ENCODE measurements at regions not wholly inside any gene's neighbourhood (a gene's known extent, or its start where the extent isn't known, plus 50 kb on each side); places are given as distances from the start of the nearest gene placed in this dataset.

- H3K27me3 Mint-ChIP-seq (ENCODE audit: unreplicated experiment): no peaks in the 10 kb centered on the region
- H3K4me3 Mint-ChIP-seq (ENCODE audit: unreplicated experiment): no peak overlapping the region
- no peaks in the 10 kb centered on the region for H3K9me3 Mint-ChIP-seq (ENCODE audit: unreplicated experiment)
- no peaks in the 10 kb centered on the region for H3K36me3 Mint-ChIP-seq (ENCODE audit: unreplicated experiment)
- DNase-seq: no peak
- H3K4me1 Mint-ChIP-seq (ENCODE audit: low read depth, unreplicated experiment): no peaks in the 10 kb centered on the region
- H3K27ac Mint-ChIP-seq (ENCODE audit: unreplicated experiment): no peak overlapping the region
- TF ChIP-seq CTCF (IDR thresholded peaks at IDR 0.05; ENCODE audit: partially characterized antibody, unreplicated experiment): no peak
These were observed 648.4 kb downstream of the QKI start for GRCh38 chr6:164062872-164063271.

GRCh38 chr6:164057876-164058275 is 643.4 kb downstream of the QKI start:
- no peaks in the 10 kb centered on the region for H3K4me1 Mint-ChIP-seq (ENCODE audit: low read depth, unreplicated experiment)

GRCh38 chr6:164051427-164051826 is 636.9 kb downstream of the QKI start:
- no peaks in the 10 kb centered on the region for H3K4me1 Mint-ChIP-seq (ENCODE audit: low read depth, unreplicated experiment)
- no peaks in the 10 kb centered on the region for H3K9me3 Mint-ChIP-seq (ENCODE audit: unreplicated experiment)
- no peak for TF ChIP-seq CTCF (IDR thresholded peaks at IDR 0.05; ENCODE audit: partially characterized antibody, unreplicated experiment)
- H3K27ac Mint-ChIP-seq (ENCODE audit: unreplicated experiment): no peak overlapping the region
- no peaks in the 10 kb centered on the region for H3K36me3 Mint-ChIP-seq (ENCODE audit: unreplicated experiment)
- no peaks in the 10 kb centered on the region for H3K27me3 Mint-ChIP-seq (ENCODE audit: unreplicated experiment)
- DNase-seq: no peak
- H3K4me3 Mint-ChIP-seq (ENCODE audit: unreplicated experiment): no peak overlapping the region

More at GRCh38 chr6:164057876-164058275, 643.4 kb downstream of the QKI start:
- Mint-ChIP-seq H3K4me3 (ENCODE audit: unreplicated experiment) (no peak overlapping the region), H3K27ac (ENCODE audit: unreplicated experiment) (no peak overlapping the region), H3K9me3 (ENCODE audit: unreplicated experiment) (no peaks in the 10 kb centered on the region), H3K27me3 (ENCODE audit: unreplicated experiment) (no peaks in the 10 kb centered on the region), H3K36me3 (ENCODE audit: unreplicated experiment) (no peaks in the 10 kb centered on the region)
- DNase-seq: no peak
- no peak for TF ChIP-seq CTCF (IDR thresholded peaks at IDR 0.05; ENCODE audit: partially characterized antibody, unreplicated experiment)

GRCh38 chr6:164049517-164049988 is 635.0 kb downstream of the QKI start:
- no peaks in the 10 kb centered on the region for H3K4me1 Mint-ChIP-seq (ENCODE audit: low read depth, unreplicated experiment)
- TF ChIP-seq CTCF (IDR thresholded peaks at IDR 0.05; ENCODE audit: partially characterized antibody, unreplicated experiment): no peak
- H3K27me3 Mint-ChIP-seq (ENCODE audit: unreplicated experiment): no peaks in the 10 kb centered on the region
- no peak overlapping the region for H3K27ac Mint-ChIP-seq (ENCODE audit: unreplicated experiment)
- H3K36me3 Mint-ChIP-seq (ENCODE audit: unreplicated experiment): no peaks in the 10 kb centered on the region
- no peak for DNase-seq
- H3K4me3 Mint-ChIP-seq (ENCODE audit: unreplicated experiment): no peak overlapping the region
- H3K9me3 Mint-ChIP-seq (ENCODE audit: unreplicated experiment): no peaks in the 10 kb centered on the region

GRCh38 chr6:164048840-164049516 is 634.5 kb downstream of the QKI start:
- Mint-ChIP-seq H3K27me3 (ENCODE audit: unreplicated experiment) (no peaks in the 10 kb centered on the region), H3K27ac (ENCODE audit: unreplicated experiment) (no peak overlapping the region), H3K36me3 (ENCODE audit: unreplicated experiment) (no peaks in the 10 kb centered on the region), H3K4me3 (ENCODE audit: unreplicated experiment) (no peak overlapping the region), H3K9me3 (ENCODE audit: unreplicated experiment) (no peaks in the 10 kb centered on the region), H3K4me1 (ENCODE audit: low read depth, unreplicated experiment) (no peaks in the 10 kb centered on the region)
- no peak for DNase-seq
- TF ChIP-seq CTCF (IDR thresholded peaks at IDR 0.05; ENCODE audit: partially characterized antibody, unreplicated experiment): no peak
